RKO (cell line): ENCODE measurements at regions not wholly inside any gene's neighbourhood (a gene's known extent, or its start where the extent isn't known, plus 50 kb on each side); places are given as distances from the start of the nearest gene placed in this dataset.
"Not testable (repeated sequence)": the region's sequence is repeated elsewhere in the genome, so short reads cannot be mapped to it uniquely, and the experiment has no call there.

ENCODE experiments used
- DNase-seq: peaks from one replicate; pipeline ENCODE4 v3.0.0-alpha.2; 2016; ENCODE audit warnings: low spot score

DNA sequence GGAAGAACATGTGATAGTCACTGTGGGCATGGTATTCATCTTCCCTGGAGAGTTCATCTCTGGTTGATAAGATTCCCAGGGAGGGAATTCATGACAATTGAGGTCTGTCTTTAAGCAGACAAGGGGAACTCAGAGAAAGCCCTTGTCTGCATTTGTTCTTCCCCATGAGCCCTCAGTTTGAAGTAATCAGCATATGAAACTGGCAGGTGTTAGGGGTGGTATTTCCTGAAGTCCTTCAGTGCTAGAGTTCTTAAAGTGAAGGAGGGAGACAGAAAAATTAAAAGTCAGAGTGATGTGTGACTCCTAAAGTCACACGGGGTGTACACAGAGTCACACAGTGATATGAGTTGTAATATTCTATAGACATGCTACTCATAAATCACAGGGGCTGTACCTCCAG lies 60.6 kb upstream of the SYK start:
- DNase-seq: no peak

DNA sequence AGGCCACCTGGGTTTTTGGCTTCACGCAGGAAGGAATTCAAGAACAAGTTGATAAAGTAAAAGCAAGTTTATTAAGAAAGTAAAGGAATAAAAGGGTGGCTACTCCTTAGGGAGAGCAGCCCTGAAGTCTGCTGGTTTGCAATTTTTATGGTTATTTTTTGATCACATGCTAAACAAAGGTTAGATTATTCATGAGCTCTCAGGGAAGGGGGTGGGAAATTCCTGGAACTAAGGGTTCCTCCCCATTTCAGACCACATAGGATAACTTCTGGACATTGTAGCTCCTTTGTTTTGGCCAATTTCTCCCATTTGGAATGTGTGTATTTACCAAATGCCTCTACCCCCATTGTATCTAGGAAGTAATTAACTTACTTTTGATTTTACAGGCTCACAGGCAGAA lies 63.9 kb upstream of the SYK start:
- no peak for DNase-seq

DNA sequence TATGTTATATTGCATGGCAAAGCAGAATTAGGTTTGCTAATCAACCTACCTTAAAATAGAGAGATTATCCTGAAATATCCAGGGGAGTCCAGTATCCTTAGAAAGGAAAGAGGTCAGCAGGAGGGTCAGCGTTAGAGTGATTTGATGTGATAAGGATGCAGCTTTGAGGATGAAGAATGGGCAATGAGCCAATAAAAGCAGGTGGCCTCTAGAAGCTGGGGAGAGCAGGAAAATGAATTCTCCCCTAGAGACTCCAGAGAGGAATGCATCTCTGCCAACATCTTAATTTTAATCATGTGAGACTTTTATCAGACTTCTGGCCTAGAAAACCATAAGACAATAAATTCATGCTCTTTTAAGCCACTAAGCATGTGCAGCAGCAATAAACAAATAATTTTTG lies 65.7 kb upstream of the SYK start:
- DNase-seq: no peak

DNA sequence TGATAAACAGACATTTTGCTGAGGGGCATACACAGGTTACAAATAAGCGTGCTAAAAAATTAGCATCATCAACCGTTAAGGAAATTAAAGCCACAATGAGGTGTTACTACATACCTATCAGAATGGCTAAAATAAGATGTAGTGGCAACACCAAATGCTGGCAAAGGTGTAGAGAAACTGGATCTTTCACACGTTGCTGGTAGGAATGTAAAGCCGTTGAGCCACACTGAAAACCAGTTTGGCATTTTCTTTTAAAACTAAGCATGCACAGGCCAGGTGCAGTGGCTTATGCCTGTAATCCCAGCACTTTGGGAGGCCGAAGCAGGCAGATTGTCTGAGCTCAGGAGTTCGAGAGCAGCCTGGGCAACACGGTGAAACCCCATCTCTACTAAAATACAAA lies 67.0 kb upstream of the SYK start:
- DNase-seq: no peak

DNA sequence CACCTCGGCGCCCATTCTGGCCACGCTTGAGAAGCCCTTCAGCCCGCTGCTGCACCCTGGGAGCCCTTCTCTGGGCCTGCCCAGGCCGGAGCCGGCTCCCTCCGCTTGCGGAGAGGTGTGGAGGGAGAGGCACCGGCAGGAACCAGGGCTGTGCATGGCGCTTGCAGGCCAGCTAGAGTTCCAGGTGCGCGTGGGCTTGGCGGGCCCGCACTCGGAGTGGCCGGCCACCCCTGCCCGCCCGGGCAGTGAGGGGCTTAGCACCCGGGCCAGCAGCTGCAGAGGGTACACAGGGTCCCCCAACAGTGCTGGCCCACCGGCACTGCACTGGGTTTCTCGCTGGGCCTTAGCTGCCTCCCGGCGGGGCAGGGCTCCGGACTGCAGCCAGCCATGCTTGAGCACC lies 72.3 kb upstream of the SYK start:
- DNase-seq: no peak

DNA sequence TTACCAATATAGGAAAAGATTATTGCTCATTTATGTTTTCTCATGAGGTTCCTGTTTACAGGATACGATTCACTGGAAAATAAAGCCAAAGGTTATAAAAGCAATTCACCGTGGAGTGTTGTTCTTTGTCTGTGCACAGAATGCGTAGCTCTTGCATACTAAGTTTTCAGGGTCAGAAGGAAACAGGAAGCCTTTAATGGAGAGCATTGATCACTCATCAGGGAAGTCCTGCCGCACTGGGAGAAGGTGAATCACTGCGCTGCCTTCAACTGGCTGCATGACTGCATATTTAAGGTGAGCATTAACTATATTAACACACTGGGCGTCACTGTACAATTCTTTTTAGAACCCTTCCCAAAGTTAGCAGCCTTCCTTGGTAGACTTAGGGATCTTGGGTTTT lies 74.1 kb upstream of the SYK start:
- DNase-seq: no peak

DNA sequence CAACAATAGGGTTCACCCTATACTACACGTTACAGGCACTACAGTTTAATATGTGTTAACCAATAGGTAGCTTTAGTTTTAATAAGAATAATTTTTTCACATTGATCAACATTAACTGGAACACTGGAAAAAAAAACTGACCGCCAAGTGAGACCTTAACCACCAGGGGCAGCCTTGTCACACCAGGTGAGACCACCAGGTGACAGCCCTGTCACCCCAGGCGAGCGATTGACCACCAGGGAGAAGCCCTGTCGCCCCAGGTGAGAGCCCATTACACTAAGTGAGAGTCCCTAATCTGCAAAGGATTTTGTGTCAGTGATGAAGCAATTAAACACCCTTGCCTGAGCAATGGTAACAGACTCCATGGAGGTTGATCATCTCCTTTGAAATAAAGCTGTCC lies 75.4 kb upstream of the SYK start:
- DNase-seq: no peak

DNA sequence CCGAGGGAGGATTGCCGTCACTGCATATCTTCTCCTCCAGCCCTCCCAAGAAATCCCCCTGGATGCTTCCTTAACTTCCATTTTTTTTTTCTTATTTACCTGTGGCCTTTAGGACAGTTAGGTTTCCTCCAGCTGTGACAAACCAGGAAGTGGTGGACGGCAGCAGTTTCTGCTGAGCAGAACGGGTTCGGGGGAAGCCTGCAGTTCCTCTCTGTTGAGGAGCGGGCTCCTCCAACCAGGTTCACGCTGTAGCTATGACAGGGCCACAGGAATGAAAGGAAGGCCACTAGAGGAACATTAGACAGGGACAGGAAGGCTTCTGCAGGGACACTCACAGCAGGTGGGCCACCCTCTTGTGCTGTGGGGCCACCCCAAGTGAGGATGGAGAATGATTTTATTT lies 76.7 kb upstream of the SYK start:
- no peak for DNase-seq

DNA sequence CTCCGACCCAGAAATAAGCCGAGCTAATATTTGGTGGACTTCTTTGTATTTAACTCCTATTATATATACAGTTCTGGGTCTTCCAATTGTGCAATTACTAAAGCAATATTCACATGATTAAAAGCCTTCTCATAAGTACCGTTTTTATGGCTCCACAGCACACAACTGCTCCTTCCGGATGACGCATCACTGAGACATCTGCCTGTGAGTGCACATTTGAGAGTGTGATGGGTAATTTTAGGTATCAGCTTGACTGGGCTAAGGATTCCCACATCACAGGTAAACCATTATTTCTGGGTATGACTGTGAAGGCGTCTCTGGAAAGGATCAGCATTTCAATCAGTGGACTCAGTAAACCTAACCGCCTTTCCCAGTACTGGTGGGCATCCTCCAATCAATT lies 77.5 kb upstream of the SYK start:
- peak; percentile 15 for DNase-seq

DNA sequence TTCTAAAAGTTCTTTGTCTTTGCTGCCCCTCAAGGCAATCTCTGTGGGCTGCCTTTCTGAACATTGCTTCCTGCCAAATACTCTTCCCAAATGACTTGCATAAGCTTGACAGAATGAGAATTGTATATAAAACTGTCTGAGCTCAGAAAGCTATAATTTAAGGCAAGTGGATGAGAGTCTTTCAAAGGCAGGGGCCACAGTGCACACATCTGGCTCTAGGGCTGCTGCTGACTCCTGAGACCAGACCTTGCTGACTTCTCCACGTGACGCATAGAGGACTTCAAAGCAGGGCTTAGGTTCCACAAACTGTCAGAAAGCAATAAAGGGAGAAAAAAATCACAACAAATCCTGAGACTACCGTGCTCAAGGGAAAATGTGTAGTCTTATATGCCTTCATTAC lies 79.4 kb upstream of the DIRAS2 start:
- DNase-seq: no peak

DNA sequence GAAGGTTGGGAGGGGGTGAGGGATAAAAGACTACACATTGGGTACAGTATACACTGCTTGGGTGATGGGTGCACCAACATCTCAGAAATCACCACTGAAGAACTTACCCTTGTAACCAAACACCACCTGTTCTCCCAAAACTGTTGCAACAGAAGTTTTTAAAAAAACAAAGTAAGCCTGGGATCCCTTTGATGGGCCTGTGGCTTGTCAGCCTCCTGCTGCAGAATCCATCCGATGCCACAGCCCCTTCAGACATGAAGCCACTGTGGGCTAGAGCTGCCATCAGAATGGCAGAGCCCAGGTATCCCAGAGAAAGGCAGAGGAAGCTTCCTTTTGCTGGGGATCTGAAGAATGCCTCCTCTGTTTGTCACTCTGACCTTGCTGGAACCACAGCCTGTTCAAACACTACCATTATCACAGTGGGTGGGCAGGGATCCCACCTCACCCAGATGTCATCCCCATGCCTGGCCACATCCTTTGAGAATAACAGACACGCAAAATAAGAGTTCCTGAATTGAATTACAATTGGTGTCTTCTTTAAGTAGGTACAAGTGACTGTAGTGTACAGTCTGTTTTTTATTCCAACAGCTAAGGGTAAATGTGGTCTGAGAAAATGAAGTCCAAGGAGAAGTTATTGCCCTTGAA lies 78.1 kb upstream of the DIRAS2 start:
- no peak for DNase-seq

DNA sequence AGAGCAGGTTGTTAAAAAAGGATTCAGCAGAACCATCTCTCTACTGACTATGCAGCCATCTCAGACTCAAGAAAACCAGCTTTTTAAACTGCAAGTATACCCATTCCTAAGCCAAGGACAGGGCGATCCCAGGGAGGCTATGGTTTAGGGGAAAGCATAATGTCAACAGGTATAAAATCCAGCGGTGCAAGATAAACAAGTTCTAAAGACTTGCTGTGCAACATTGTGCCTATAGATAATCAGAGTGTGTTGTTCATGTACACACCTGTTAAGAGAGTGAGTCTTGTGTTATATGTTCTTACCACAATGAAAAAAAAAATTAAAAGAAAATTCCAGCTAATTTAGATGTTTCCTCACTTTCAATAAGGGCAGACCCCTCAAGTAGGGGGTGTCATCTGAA lies 63.6 kb upstream of the DIRAS2 start:
- no peak for DNase-seq

DNA sequence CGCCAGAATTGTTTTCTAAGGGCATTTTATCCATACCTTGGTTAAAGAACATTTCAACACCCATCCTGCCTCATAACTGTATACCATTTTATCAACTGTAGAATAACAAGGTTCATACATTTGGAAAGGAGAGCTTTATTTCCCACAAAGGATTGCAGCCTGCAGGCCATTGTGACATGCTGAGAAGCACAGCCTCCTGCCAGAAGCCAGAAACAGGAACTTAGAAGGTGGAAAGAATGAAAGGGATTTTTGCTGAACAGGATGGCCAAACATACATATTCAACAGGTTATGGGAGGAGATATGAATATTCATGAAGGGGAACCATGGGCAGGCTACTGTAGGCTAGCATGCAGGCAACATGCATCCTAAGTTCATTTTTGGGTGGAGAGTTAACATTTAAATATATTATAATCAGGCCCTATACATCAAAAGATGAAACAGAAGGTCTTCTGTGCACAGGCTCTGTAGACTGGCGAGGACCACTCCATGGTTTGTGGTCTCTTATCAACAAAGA lies 59.9 kb upstream of the DIRAS2 start:
- DNase-seq: no peak

DNA sequence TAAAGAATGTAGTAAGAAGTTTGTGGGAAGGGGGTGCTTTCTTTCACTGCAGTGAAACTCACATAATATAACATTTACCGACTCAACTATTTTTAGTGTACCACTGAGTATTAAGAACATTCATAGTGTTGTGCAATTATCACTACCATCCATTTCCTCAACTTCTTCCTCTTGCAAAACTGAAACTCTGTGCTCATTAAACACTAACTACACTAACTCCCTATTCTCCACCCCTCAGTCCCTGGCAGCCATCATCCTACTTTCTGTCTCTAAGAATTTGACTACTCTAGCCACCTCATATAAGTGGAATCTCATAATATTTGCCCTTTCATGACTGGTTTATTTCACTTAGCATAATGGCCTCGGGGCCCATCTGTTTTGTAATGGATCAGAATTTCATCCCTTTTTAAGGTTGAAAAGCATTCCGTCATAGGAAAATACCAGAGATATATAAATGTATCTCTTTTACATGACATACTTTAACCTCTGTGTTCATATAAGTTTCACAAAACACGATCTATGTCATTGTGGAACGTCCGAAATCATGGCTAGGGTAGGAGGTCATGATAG lies 56.3 kb upstream of the DIRAS2 start:
- no peak for DNase-seq

DNA sequence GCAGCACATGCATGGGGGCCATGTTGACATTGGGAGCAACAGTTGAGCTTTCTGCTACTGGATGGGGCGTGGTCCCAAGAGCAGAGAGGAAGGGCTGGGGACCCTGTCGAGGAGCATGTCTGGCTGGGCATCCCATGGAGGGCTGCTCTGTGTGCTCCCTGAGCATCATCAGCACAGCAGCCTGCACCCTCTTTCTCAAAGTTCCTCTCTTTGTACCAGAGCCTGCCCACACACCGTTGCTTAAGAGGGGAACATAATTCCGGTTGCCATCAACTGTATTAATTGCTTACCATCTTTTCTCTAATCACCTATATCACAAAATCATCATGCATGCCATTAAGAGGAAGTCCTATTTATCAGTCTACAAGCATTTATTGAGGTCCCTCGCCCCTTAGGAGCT lies 55.2 kb upstream of the DIRAS2 start:
- no peak for DNase-seq

DNA sequence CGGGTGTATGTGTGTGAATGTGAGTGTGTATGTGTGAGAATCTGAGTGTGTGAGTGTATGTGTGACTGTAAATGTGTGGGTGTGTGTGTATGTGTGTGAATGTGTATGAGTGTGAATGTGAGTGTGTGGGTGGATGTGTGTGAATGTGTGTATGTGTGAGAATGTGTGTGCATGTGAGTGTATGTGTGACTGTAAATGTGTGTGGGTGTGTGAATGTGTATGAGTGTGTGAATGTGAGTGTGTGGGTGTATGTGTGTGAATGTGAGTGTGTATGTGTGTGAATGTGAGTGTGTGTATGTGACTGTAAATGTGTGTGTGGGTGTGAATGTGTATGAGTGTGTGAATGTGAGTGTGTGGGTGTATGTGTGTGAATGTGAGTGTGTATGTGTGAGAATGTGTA lies 51.6 kb upstream of the DIRAS2 start:
- not testable (repeated sequence) for DNase-seq
